GM19468 (cell line): ENCODE measurements at regions not wholly inside any gene's neighbourhood (a gene's known extent, or its start where the extent isn't known, plus 50 kb on each side); places are given as distances from the start of the nearest gene placed in this dataset.

Source experiments
- ATAC-seq: cut with Tn5 transposase; IDR thresholded peaks from one replicate; pipeline ENCODE4 v1.9.1; 2021; ENCODE audit warnings: mild to moderate bottlenecking, moderate library complexity, moderate number of reproducible peaks; ENCODE audit not compliant: unreplicated experiment; ENCODE audit errors: extremely low read depth

- no peak for ATAC-seq
Measured at GRCh38 chr3:168613151-168613550, 517.4 kb upstream of the GOLIM4 start.

- no peak for ATAC-seq
Measured at GRCh38 chr3:168612671-168613070, 516.9 kb upstream of the GOLIM4 start.

- ATAC-seq: no peak
Measured at GRCh38 chr3:168611826-168612225, 516.1 kb upstream of the GOLIM4 start.

GRCh38 chr3:168608926-168609325, 513.2 kb upstream of the GOLIM4 start:
- ATAC-seq: no peak

DNA sequence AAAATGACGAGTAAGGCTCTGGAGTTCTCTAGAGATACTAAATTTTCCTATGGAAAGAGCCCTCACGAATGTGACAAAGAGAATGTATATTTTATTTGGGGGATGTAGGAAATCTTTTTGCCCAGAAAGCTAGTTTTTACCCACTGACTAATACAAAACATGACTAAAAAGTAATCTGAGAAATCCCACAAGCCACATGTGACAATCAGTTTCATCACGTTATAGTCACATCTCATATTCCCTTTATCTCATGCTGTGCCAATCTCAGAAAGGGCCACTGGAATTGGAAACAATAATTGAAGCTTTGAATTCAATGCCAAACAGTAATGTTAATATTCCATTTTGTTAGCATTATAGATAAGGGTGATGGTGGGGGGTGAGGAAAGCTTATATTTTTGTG, 509.0 kb upstream of the GOLIM4 start:
- no peak for ATAC-seq

- no peak for ATAC-seq
Measured at GRCh38 chr3:168598250-168598649, 502.5 kb upstream of the GOLIM4 start.

GRCh38 chr3:168596175-168596823, 500.6 kb upstream of the GOLIM4 start:
- no peak for ATAC-seq

GRCh38 chr3:168591587-168591986, 495.9 kb upstream of the GOLIM4 start:
- ATAC-seq: no peak

DNA sequence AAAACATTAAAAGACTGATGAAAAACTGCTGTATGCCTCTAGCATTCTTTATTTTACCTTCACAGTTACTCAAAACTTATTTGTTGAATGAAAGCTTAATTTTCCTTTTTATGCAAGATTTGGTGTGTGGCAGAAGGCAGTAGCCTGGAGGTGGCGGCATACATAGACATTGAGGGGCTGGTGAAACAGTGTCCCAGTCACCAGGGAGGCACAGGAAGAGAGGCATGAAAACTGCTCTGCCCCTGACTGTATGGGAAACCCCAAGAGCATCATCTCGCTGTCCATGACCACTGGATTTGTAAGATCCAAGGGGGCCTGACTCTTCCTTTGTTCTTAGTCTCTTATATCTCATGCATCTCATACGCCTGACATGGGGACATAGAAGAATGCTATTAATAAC, 493.7 kb upstream of the GOLIM4 start:
- ATAC-seq: no peak

DNA sequence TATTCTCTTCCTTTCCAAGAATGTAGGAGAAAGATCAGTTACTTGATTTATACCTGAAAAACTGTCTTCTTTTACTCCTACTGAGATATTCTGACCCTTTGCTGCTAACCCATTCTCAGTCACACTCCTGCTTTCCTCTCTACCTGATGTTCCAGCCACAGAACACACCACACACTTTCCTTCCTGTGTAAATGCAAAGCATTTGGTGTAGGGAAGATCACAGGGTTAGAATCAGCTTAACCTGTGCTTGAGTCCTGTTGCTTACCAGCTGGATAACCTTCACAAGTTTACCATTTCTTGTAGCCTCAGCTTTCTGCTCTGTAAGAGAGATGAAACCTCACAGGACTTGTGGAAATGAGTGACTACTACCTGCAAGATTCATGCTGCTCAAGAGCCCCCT, 489.8 kb upstream of the GOLIM4 start:
- ATAC-seq: peak; percentile 47

GRCh38 chr3:168583977-168584376, 488.3 kb upstream of the GOLIM4 start:
- ATAC-seq: no peak

DNA sequence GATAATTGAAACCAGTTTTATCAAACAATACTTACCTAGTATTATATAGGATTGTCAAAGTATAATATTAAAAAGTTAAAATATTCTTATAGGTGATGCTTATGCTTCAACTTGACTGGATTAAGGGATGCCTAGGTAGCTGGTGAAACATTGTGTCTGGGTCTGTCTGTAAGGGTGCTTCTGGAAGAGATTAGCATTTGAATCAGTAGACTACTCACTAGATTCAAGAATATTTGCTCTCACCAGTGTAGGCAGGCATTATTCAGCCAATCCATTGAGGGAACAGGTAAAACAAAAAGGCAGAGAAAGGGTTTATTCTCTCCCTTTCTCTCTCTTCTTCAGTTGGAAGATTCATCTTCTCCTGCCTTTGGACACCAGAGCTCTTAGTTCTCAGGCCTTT, 486.8 kb upstream of the GOLIM4 start:
- no peak for ATAC-seq

DNA sequence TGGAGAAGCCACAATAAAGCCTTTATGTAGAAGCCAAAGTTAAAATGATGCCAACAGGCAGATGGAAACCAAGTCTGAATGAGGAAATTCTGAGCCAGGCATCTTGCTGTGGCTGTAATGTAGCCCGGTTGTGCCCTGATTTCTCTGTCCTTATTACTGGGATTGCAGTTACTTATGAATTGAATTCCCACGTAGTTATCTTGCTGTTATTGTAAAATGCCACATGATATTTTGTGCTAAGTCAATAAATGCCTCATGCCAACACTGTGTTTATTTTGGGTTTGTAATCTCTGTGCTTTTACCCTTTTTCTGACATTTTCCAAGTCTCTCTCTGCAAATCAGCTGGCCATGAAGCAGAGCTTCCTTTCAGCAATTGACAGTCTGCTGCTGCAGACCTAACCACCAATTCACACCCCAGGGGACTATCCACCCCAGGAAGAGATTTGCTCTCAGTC, 486.1 kb upstream of the GOLIM4 start:
- ATAC-seq: no peak

DNA sequence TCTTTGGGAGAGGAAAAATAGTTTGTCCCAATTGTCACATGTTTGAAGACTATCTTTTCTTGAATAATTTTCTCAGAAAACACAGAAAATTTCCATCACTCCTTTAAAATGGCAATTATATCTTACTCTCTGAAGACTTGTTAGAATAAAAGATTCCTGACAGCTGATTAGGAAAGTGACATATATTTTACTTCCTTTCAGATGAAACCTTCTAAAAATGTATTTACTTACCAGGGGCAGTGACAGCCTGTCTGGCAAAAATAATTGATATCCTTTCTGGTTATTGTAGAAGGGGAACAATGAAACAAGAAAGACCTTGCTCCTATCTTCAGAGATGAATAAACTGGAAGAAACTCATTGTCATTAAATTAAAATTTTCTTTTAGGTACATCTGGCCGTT, 483.3 kb upstream of the GOLIM4 start:
- ATAC-seq: no peak

- ATAC-seq: no peak
Measured at GRCh38 chr3:168575750-168576149, 480.0 kb upstream of the GOLIM4 start.

- no peak for ATAC-seq
Measured at GRCh38 chr3:168574455-168575158, 478.9 kb upstream of the GOLIM4 start.

GRCh38 chr3:168570404-168571155, 474.9 kb upstream of the GOLIM4 start:
- ATAC-seq: no peak

DNA sequence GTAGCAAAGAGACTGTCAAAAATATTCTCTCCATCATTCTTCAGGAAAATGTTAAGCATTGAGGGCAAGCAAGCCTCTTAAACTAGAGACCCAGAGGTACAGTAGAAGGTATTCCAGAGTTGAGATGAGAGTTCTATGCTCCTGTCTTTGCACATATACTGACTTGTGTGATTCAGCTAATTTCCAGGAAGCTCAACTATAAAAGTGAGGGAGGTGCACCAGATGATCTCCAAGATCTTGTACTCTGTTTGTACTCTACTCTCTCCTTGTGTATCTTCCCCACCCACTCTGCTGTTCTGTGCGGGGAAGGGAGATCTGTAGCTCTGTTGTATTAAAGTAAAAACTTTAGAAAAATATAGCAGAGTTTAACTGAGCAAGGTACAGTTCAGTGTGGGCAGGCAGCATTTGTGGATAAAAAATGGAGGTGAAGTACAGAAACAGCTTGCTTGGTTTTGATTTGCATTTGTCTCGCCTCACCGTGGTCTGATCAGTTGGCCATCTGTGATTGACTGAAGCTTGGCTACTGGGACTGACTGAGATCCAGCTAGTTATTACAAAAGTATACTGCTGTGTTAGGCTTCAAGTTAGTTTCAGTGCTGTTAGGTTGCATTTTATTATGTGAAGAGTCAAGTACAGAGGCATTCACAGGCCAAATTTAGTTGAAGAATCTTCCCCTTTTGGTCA, 463.1 kb upstream of the GOLIM4 start:
- ATAC-seq: no peak

- no peak for ATAC-seq
Measured at GRCh38 chr3:168552251-168552650, 456.5 kb upstream of the GOLIM4 start.

DNA sequence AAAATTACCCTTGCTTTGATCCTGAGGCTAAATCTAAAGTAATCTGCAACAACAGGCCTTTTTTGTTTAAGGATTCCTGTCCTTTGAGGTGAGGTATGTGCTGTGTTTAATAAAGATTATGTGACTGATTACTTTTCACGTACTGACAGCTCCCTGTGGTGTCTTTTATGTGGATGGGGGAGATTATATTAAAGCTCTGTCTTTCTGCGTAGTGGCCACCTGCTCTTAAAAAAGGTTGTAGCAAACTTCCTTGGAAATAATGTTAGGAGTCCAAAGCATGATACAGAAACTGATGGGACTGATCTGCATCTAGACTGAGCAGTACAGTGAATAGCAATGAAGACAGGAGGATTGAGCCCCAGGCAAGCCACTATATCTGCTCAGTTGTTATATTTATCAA, 453.0 kb upstream of the GOLIM4 start:
- no peak for ATAC-seq

GRCh38 chr3:168546707-168547106, 451.0 kb upstream of the GOLIM4 start:
- ATAC-seq: no peak
